ENCODE measurements at regions not wholly inside any gene's neighbourhood (a gene's known extent, or its start where the extent isn't known, plus 50 kb on each side); places are given as distances from the start of the nearest gene placed in this dataset.

GRCh38 chr3:16695710-16696109 lies 90.5 kb upstream of the DAZL start:
- Histone ChIP-seq H2BK15ac (ENCODE audit: low read depth, low read length) (no peak overlapping the region), H3K27me3 (ENCODE audit: control insufficient read depth, insufficient read depth, low read length) (no peaks in the 10 kb centered on the region), H2AK5ac (ENCODE audit: low read depth, low read length) (no peak overlapping the region), H3K4me3 (ENCODE audit: insufficient read depth, low read depth, low read length) (no peak overlapping the region), H3K9me3 (ENCODE audit: control insufficient read depth, insufficient read depth, low read length) (no peaks in the 10 kb centered on the region), H3K4me2 (ENCODE audit: low read depth, low read length) (no peak overlapping the region), H3K4ac (ENCODE audit: low read depth, low read length) (no peak overlapping the region), H3K9me1 (ENCODE audit: insufficient read depth, low read length) (no peaks in the 10 kb centered on the region), H4K5ac (ENCODE audit: low read depth, low read length) (no peak overlapping the region), H3K14ac (replicated peaks; ENCODE audit: low read depth, low read length) (no peak overlapping the region), H4K8ac (ENCODE audit: low read depth in 2 of 2, low read length in 2 of 2) (no peak overlapping the region), H4K20me1 (ENCODE audit: insufficient read depth, low read length) (no peaks in the 10 kb centered on the region), H3K27ac (ENCODE audit: insufficient read depth, low read length) (no peak overlapping the region), H2BK120ac (ENCODE audit: low read depth, low read length) (no peak overlapping the region), H2BK20ac (ENCODE audit: low read depth, low read length) (no peak overlapping the region), H3K9ac (ENCODE audit: low read depth, low read length) (no peak overlapping the region), H3K18ac (ENCODE audit: low read depth, low read length) (no peak overlapping the region), H3K23ac (ENCODE audit: low read depth, low read length) (no peak overlapping the region), H3K56ac (ENCODE audit: extremely low read depth, insufficient read depth, low read length) (no peak overlapping the region), H4K91ac (ENCODE audit: insufficient read depth, low read depth, low read length) (no peak overlapping the region), H3K79me1 (ENCODE audit: low read depth in 1 of 2, low read length in 2 of 2) (no peaks in the 10 kb centered on the region), H3K4me1 (ENCODE audit: control insufficient read depth, insufficient read depth, low read length) (no peaks in the 10 kb centered on the region), H2AFZ (replicated peaks; ENCODE audit: low read length, poor library complexity) (no peak overlapping the region), H2AK9ac (replicated peaks; ENCODE audit: low read depth, low read length, poor library complexity) (no peak overlapping the region), H2BK5ac (ENCODE audit: low read depth, low read length, poor library complexity, severe bottlenecking) (no peak overlapping the region), H3K36me3 (ENCODE audit: control insufficient read depth, insufficient read depth, low read length) (no peaks in the 10 kb centered on the region)
- DNase-seq (no peak), ATAC-seq (ENCODE audit: low read depth) (no peak)
- WGBS, 2 experiments (ENCODE audit: extremely low coverage in 2 of 2, insufficient read length in 1 of 2): no CpG with 5 or more reads among the region's 4 CpGs
- dilution Hi-C loops (cut with HindIII; ENCODE audit: low sequenced_read_pairs, unreplicated experiment): no loop called here
- in situ Hi-C loops (cut with MboI; ENCODE audit: low sequenced_read_pairs): no loop called here
- CTCF ChIA-PET: no interaction called here
- POLR2A ChIA-PET (ENCODE audit: unreplicated experiment): no interaction called here
- no peak for TF ChIP-seq MAFK (IDR thresholded peaks at IDR 0.05; ENCODE audit: low read depth, low read length)
- TF ChIP-seq RAD21 (IDR thresholded peaks at IDR 0.05; ENCODE audit: low read length): no peak
- intact Hi-C loops (cut with micrococcal nuclease): no loop called here
- no TSS peak for BruUV-seq (replicated peaks)

Measured in IMR-90 (cell line).